IPS DF 6.9 (cell line): ENCODE measurements at regions not wholly inside any gene's neighbourhood (a gene's known extent, or its start where the extent isn't known, plus 50 kb on each side); places are given as distances from the start of the nearest gene placed in this dataset.

Experiments used
- DNase-seq: peaks from one replicate; pipeline ENCODE4 v3.0.0-alpha.2; 2013; ENCODE audit warnings: low read depth, low spot score
- H3K27ac ChIP-seq: one replicate; pipeline ENCODE4 v1.5.1; 2013; ENCODE audit warnings: low read length, control low read depth
- H3K27me3 ChIP-seq: 2 replicates; pipeline ENCODE4 v1.6.1; 2013; ENCODE audit warnings: mild to moderate bottlenecking, low read length; ENCODE audit not compliant: control insufficient read depth, insufficient read depth
- H3K36me3 ChIP-seq: 2 replicates; pipeline ENCODE4 v1.6.1; 2013; ENCODE audit warnings: low read length; ENCODE audit not compliant: control insufficient read depth, insufficient read depth
- H3K4me1 ChIP-seq: 2 replicates; pipeline ENCODE4 v1.6.1; 2013; ENCODE audit warnings: low read length; ENCODE audit not compliant: control insufficient read depth, insufficient read depth
- H3K4me3 ChIP-seq: 2 replicates; pipeline ENCODE4 v1.5.1; 2013; ENCODE audit warnings: mild to moderate bottlenecking, low read length
- H3K9me3 ChIP-seq: 2 replicates; pipeline ENCODE4 v1.6.1; 2013; ENCODE audit warnings: low read length, inconsistent platforms; ENCODE audit not compliant: control insufficient read depth, insufficient read depth
- WGBS: extraction: QIAGEN DNeasy Blood & Tissue Kit; methylation state at CpG from one replicate; pipeline ENCODE4 v1.1.7; 2013; ENCODE audit warnings: mixed read lengths, missing lambda C conversion rate; ENCODE audit not compliant: insufficient read length, insufficient coverage; 5-methylcytosine and 5-hydroxymethylcytosine counted together

DNA sequence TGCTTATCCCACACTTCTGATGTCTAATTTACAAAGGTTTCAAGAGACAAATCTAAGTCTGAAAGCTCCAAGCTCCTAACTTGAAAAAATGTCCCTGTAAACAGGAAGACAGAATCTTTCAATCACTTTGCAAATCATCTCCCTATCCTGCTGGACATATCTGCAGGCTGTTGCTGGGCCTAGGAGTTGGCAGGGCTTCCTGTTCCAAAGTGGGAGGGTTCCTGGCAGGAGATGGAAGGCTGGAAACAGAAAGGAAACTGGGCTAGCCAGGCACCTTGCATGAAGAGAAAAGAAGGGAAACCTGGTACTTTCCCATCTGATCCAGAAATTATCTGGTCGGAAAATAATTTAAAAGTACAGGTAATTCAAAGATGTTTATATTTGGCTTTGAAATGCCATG, 227.3 kb upstream of the IL12A start:
- no peak overlapping the region for H3K27ac ChIP-seq
- no peaks in the 10 kb centered on the region for H3K9me3 ChIP-seq
- no peaks in the 10 kb centered on the region; the same call in 1 of the 2 replicates for H3K4me1 ChIP-seq
- DNase-seq = no peak
- WGBS = no CpG with 5 or more reads among the region's 1 CpG
- no peaks in the 10 kb centered on the region for H3K27me3 ChIP-seq
- no peak overlapping the region for H3K4me3 ChIP-seq
- H3K36me3 ChIP-seq = no peaks in the 10 kb centered on the region

DNA sequence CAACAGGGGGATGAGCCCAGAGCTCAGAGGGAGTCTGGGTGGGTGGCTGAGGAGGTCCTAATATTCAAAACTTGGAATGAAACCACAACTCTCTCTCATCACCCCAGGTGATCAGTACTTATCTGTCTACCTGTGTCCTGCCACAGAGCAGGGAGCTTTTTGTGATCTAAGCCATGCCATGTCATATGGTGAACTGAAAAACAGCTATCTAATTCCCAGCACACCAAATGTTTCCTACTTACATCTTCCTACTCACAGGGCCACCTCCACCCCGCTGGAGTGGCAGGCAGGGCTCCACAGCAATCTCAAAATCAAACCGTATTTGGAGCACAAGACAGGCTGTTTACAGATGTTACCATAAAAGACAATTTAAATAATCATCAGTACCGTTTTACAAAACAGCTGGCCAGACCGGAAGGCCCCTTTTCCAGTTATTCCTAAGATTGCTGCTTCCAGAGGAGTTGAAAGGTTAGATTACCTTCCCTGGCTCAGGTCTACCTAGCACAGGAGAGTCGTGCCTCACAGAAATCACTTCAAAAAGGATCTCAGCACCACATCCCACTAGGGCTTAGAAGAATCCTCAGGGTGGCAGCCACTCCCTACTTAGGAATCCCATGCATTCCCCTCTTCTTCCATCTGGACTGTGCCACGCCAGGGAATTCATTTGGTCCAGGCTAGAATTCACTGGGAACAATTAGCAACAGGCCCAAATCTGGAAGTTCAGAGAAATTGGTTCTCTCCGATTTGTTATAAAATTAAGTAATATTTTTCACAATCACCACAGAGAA, 226.6 kb upstream of the IL12A start:
- H3K36me3 ChIP-seq = no peaks in the 10 kb centered on the region
- no peak overlapping the region for H3K4me3 ChIP-seq
- no peaks in the 10 kb centered on the region; the same call in 1 of the 2 replicates for H3K4me1 ChIP-seq
- H3K27ac ChIP-seq = no peak overlapping the region
- DNase-seq = no peak
- H3K9me3 ChIP-seq = no peaks in the 10 kb centered on the region
- WGBS = no CpG with 5 or more reads among the region's 7 CpGs
- no peaks in the 10 kb centered on the region for H3K27me3 ChIP-seq

DNA sequence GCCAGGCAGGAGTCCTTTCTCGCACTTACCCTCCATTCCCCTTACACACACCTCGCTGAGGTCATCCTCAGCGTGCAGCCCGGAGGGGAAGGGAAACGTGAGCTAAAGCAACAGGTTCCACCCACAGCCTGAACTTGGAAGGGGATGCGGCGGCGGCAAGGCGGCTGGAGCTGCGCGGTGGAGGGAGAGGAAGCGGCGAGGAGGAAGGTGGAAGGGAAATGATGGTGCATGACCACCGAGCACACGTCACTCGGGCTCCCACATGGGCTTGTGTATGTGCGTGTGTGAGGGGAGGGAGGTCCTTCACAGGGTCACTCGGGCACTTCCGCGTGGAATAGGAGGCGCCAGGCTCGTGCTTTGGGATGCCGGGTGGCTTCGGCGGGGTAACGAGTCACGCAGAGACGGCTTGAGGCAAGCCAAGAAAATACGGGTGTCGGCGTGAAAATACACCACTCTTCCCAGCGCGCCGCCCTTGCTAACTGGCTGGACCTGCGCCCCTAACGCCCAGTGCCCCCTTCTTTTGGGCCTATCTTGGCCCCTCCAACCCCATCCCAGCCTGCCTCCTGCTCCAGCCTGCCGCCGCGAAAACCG, 225.5 kb upstream of the IL12A start:
- H3K4me3 ChIP-seq = peak overlapping the region; percentile 71; the same call in 1 of the 2 replicates
- WGBS = no CpG with 5 or more reads among the region's 40 CpGs
- H3K27ac ChIP-seq = no peak overlapping the region
- H3K36me3 ChIP-seq = no peaks in the 10 kb centered on the region
- no peaks in the 10 kb centered on the region for H3K9me3 ChIP-seq
- no peaks in the 10 kb centered on the region; the same call in 1 of the 2 replicates for H3K4me1 ChIP-seq
- H3K27me3 ChIP-seq = no peaks in the 10 kb centered on the region
- DNase-seq = no peak

GRCh38 chr3:159763602-159764489, 224.8 kb upstream of the IL12A start:
- Histone ChIP-seq H3K4me3 (peak overlapping the region; percentile 71; the same call in 1 of the 2 replicates), H3K27me3 (no peaks in the 10 kb centered on the region), H3K27ac (no peak overlapping the region), H3K36me3 (no peaks in the 10 kb centered on the region), H3K4me1 (no peaks in the 10 kb centered on the region; the same call in 1 of the 2 replicates), H3K9me3 (no peaks in the 10 kb centered on the region)
- no CpG with 5 or more reads among the region's 80 CpGs for WGBS
- no peak for DNase-seq

- no CpG with 5 or more reads among the region's 51 CpGs for WGBS
- Histone ChIP-seq H3K27ac (no peak overlapping the region), H3K27me3 (no peaks in the 10 kb centered on the region), H3K9me3 (no peaks in the 10 kb centered on the region), H3K36me3 (no peaks in the 10 kb centered on the region), H3K4me3 (peak overlapping the region; percentile 68; the same call in 1 of the 2 replicates), H3K4me1 (no peaks in the 10 kb centered on the region; the same call in 1 of the 2 replicates)
- DNase-seq = no peak
These were observed 224.1 kb upstream of the IL12A start for GRCh38 chr3:159764490-159765029.

DNA sequence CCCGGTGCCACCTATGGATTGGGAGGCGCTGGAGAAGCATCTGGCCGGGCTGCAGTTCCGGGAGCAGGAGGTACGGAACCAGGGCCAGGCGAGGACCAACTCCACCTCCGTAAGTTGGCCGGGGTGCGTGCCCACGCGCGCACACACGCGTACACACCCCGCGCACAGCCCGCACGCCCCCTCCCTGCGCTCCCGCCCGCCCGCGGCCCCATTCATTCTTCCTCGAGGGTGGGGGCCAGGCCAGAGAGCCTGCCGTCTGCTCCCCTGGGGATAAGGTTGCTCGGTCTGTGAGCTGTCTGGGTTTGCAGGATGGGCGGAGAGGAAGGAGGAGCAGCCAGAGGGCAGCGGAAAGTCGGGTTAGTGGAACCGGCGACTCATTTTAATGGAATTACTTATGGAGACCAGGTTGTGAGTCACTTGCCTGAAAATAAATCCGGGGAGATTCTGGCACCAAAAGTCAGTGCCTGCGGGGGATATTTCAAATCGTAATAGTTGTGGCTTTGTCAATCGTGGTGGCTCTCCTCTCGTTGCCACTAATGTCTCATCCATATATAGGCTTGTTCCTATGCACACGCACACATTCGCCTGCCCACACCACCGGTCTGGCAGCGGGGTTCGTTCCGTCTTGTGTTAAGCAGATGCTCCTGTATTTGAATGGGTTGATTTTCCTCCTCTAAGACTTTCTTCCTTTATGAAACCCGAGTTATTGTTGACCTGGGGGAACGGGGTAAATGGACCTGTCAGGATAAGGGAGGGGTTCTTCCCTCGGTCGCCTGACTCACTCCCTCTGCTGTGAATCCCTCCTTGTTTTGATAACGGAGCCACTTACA, 223.4 kb upstream of the IL12A start:
- Histone ChIP-seq H3K4me1 (no peaks in the 10 kb centered on the region; the same call in 1 of the 2 replicates), H3K27me3 (no peaks in the 10 kb centered on the region), H3K9me3 (no peaks in the 10 kb centered on the region), H3K27ac (no peak overlapping the region), H3K36me3 (no peaks in the 10 kb centered on the region), H3K4me3 (peak overlapping the region; percentile 68; the same call in 1 of the 2 replicates)
- WGBS = no CpG with 5 or more reads among the region's 47 CpGs
- DNase-seq = no peak

DNA sequence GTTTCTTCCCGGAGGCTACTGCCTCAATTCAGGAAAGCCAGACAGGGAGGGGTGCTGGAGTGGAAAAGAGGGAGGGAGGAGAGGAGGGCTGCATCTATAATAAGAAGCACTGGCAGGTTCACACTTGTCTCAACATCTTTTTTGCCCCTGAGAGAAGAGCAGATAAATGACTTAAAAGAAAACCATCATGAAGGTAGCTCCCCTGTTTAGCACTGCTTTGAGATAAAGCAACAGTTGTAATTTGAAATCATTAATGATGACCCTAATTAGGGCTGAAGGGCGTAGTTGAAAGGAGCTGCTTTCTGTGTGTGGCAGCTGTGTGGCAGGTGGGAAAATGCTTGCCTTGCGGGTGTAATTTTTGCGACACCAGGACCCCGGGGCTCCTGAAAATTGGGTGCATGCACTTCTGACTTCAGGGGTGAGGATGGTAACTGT, 222.8 kb upstream of the IL12A start:
- Histone ChIP-seq H3K27ac (no peak overlapping the region), H3K4me3 (peak overlapping the region; percentile 68; the same call in 1 of the 2 replicates), H3K9me3 (no peaks in the 10 kb centered on the region), H3K27me3 (no peaks in the 10 kb centered on the region), H3K4me1 (no peaks in the 10 kb centered on the region; the same call in 1 of the 2 replicates), H3K36me3 (no peaks in the 10 kb centered on the region)
- DNase-seq = no peak
- WGBS = no CpG with 5 or more reads among the region's 5 CpGs

- DNase-seq = no peak
These were observed 222.0 kb upstream of the IL12A start for GRCh38 chr3:159766563-159767185.

DNA sequence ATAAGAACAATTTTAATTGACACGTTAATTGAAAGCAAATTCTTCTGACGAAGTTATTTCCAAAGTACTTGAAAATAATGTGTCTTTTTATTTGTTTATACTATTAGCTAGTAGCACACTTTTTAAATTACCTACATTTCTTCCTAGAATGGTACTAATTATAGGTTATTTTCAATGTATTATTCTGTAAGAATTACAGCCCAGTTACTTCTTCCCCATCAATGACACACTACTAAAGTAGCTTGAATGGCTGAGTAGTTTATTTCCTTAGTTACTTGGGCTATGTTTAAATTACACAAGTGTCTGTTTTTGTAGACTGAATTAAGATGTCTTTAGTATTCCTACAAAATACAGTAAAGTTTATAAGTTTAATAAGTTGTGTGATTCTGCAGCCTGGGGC, 217.6 kb upstream of the IL12A start:
- H3K4me1 ChIP-seq = no peaks in the 10 kb centered on the region; the same call in 1 of the 2 replicates
- H3K36me3 ChIP-seq = no peaks in the 10 kb centered on the region
- no peak for DNase-seq
- H3K27ac ChIP-seq = no peak overlapping the region
- no peaks in the 10 kb centered on the region for H3K27me3 ChIP-seq
- no CpG with 5 or more reads among the region's 2 CpGs for WGBS
- no peak overlapping the region for H3K4me3 ChIP-seq
- H3K9me3 ChIP-seq = no peaks in the 10 kb centered on the region

More at GRCh38 chr3:159766563-159767185, 222.0 kb upstream of the IL12A start:
- H3K4me1 ChIP-seq = no peaks in the 10 kb centered on the region; the same call in 1 of the 2 replicates
- WGBS = no CpG with 5 or more reads among the region's 2 CpGs
- H3K36me3 ChIP-seq = no peaks in the 10 kb centered on the region
- H3K27ac ChIP-seq = no peak overlapping the region
- H3K27me3 ChIP-seq = no peaks in the 10 kb centered on the region
- H3K4me3 ChIP-seq = no peak overlapping the region
- no peaks in the 10 kb centered on the region for H3K9me3 ChIP-seq
